ENCODE measurements at regions not wholly inside any gene's neighbourhood (a gene's known extent, or its start where the extent isn't known, plus 50 kb on each side); places are given as distances from the start of the nearest gene placed in this dataset.

DNA sequence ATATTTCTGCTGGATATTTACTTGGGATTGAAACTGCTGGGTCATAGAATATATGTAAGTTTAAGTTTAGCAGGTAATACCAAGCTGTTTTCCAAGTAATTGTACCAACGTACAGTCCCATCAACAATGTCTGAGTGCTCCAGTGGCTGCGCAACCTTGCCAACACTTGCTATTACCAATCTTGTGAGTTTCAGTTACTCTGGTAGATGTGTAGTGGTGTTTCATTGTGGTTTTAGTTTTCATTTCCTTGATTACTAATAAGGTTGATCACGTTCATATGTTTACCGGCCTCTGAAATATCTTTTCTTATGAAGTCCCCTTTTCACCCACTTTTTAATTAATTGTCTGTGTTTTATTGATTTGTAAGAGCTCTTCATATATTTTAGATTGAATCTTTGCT lies 370.6 kb upstream of the CADM1 start:
- Mint-ChIP-seq H3K9me3 (no peaks in the 10 kb centered on the region), H3K4me1 (peaks cover 44% of the 10 kb centered on the region), H3K27ac (peak overlapping the region; percentile 42)

GRCh38 chr11:115873813-115874212 lies 369.6 kb upstream of the CADM1 start:
- no peak overlapping the region for H3K4me3 Mint-ChIP-seq
- peaks cover 8% of the 10 kb centered on the region for H3K27me3 Mint-ChIP-seq
- H3K27ac Mint-ChIP-seq: peak overlapping the region; percentile 56
- ATAC-seq: peak; percentile 51
- H3K36me3 Mint-ChIP-seq: no peaks in the 10 kb centered on the region
- H3K9me3 Mint-ChIP-seq: no peaks in the 10 kb centered on the region
- H3K4me1 Mint-ChIP-seq: peaks cover 50% of the 10 kb centered on the region

More for the DNA sequence above, 370.6 kb upstream of the CADM1 start:
- H3K4me3 Mint-ChIP-seq: no peak overlapping the region
- peak; percentile 55 for ATAC-seq
- H3K36me3 Mint-ChIP-seq: no peaks in the 10 kb centered on the region
- H3K27me3 Mint-ChIP-seq: no peaks in the 10 kb centered on the region

DNA sequence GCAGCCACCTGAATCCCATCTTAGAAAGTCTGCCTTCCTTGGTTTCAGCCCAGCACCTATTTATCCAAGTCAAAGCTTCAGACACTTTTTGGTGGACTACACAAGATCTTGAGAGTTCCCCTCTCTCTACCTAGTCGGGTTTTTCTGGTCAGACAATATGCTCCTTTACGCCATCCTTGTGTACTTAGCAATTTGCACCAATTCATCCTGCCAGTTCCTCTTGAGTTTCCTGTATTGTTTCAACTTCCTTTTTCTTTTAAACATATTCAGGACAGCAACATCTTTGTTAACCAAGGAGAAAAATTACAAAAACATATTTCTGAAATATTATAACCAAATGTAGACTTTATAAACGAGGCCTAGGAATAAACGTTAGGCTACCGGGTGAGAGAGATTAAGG lies 368.2 kb upstream of the CADM1 start:
- no peak for ATAC-seq
- H3K4me1 Mint-ChIP-seq: peaks cover 50% of the 10 kb centered on the region
- no peaks in the 10 kb centered on the region for H3K36me3 Mint-ChIP-seq
- no peaks in the 10 kb centered on the region for H3K9me3 Mint-ChIP-seq
- H3K27ac Mint-ChIP-seq: peak overlapping the region; percentile 3
- peaks cover 8% of the 10 kb centered on the region for H3K27me3 Mint-ChIP-seq
- H3K4me3 Mint-ChIP-seq: no peak overlapping the region

DNA sequence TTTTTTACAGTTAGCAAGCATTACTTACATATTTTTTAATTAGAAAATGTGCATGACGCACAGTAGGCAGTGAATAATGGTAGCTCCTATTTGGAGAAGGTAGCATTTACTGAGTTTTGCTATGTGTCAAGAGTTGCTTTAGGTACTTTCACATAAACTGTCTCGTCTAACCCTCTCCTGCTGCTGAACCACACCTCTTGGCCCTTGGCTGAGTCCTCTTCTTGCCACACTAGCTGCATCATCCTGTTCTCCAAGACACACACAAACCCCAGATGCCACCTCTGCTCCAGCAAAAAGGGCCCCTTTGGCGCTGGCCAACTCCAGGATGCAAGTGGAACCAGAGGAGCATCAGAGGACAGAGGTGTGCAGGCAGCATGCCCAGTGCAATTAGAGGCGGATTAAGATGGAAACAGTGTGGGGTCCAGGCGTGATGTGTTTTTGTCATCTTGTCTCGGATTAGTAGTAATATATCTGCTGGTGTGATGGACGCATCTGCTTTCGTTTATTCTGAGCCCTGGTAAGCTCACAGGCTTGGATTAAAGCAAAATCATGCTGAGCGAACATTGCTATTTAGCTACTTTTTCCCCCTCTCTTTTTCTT lies 367.0 kb upstream of the CADM1 start:
- Mint-ChIP-seq H3K27ac (no peak overlapping the region), H3K9me3 (no peaks in the 10 kb centered on the region), H3K4me1 (peaks cover 50% of the 10 kb centered on the region)

DNA sequence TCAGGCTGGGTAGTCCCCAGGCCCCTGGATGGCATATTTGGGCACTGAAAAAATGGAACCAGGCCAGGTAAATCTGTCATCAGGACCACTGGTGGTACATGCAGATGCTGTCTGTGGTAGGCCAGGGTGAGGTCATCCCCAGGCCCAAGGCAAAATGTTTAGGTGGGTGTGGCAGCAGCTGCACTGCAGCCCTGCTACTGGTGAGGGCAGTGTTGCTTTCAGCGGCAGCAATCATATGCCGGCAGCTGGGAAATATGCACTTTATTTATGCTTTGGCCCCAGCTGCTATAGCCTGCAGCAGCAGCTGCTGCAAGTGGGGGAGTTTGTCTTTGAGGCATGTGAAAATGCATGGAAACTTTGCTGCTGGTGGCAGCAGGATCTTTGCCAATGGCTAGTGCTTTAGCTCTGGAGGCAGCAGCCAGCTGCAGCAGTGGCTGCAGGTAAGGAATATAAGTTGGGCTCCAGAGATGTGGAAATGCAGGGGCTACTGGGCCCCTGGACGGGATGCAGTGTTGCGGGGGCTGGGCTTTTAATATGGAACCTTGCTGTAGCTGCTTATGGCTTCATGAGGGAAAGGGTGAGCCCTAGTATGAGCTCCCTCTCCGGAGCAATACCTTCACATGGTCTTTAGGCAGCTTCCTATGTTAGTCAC lies 365.7 kb upstream of the CADM1 start:
- ATAC-seq: peak; percentile 64
- H3K27ac Mint-ChIP-seq: peak overlapping the region; percentile 17
- H3K4me3 Mint-ChIP-seq: no peak overlapping the region
- H3K4me1 Mint-ChIP-seq: peaks cover 45% of the 10 kb centered on the region
- H3K27me3 Mint-ChIP-seq: peaks cover 8% of the 10 kb centered on the region
- peaks cover 1% of the 10 kb centered on the region for H3K9me3 Mint-ChIP-seq
- H3K36me3 Mint-ChIP-seq: no peaks in the 10 kb centered on the region

More for the DNA sequence above, 367.0 kb upstream of the CADM1 start:
- no peaks in the 10 kb centered on the region for H3K36me3 Mint-ChIP-seq
- no peak for ATAC-seq
- peaks cover 8% of the 10 kb centered on the region for H3K27me3 Mint-ChIP-seq
- H3K4me3 Mint-ChIP-seq: no peak overlapping the region

DNA sequence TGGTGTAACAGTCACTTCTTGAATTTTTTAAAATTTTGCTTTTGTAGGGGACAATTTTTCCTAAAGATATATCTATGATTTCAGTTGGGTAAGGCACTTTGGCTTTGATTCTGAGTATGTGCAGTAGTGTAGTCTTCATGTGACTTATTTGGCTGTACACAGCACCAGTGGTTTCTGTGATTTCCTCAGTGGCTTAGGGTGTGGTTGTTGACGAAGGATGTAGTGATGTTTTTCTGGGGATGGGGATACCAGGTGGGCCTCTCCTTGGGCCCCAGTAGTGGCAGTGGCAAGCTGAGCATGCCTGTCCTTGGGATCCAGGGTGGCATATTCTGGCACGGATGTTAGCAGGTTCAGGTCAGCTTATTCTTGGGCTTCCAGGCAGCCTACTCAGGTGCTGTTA lies 364.9 kb upstream of the CADM1 start:
- Mint-ChIP-seq H3K27me3 (peaks cover 8% of the 10 kb centered on the region), H3K4me3 (no peak overlapping the region), H3K9me3 (peaks cover 2% of the 10 kb centered on the region), H3K4me1 (peaks cover 37% of the 10 kb centered on the region), H3K27ac (no peak overlapping the region), H3K36me3 (no peaks in the 10 kb centered on the region)
- no peak for ATAC-seq

GRCh38 chr11:115860246-115860645 lies 356.0 kb upstream of the CADM1 start:
- Mint-ChIP-seq H3K4me1 (no peaks in the 10 kb centered on the region), H3K9me3 (peaks cover 9% of the 10 kb centered on the region), H3K27me3 (no peaks in the 10 kb centered on the region), H3K27ac (no peak overlapping the region), H3K36me3 (no peaks in the 10 kb centered on the region), H3K4me3 (no peak overlapping the region)
- ATAC-seq: no peak

DNA sequence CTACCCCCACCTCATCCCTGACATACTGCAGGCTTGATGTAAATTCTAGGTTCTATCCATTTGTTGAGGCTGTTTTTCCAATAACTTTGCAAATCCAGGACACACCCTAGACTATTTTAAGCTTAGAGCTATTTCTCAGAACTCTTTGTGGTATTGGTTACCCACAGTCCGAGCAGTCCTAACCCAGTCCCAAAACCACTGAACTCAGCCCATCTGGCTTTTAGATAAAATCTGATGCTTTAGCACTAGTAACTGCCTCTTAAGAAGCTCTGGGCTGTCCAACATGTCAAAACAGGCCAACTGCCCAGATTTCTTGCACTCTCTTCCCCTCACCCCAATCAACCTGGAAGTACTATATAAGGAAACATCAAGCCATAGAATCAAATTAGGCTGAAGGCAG lies 344.4 kb upstream of the CADM1 start:
- H3K9me3 Mint-ChIP-seq: peaks cover 10% of the 10 kb centered on the region
- H3K27me3 Mint-ChIP-seq: peaks cover 23% of the 10 kb centered on the region
- no peaks in the 10 kb centered on the region for H3K4me1 Mint-ChIP-seq
- no peak overlapping the region for H3K4me3 Mint-ChIP-seq
- H3K36me3 Mint-ChIP-seq: peaks cover 6% of the 10 kb centered on the region
- no peak overlapping the region for H3K27ac Mint-ChIP-seq
- ATAC-seq: no peak

DNA sequence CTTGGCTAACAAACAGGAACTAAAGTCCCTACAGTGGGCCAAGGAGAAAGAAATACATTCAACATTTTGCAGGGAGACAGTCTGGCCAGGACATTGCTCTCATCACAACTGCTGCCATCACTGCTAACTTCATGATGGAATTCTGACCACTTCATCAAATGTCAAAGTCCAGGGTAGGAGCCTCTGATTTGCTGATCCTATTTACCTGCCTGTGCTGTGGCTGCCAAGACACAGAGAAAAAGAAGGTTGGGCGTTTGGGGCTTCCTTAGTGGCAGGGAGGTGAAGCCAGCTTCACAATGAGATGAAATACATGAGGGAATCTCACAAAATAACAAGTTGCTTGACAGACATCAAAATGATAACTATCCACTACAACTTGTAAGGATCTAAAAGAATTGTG lies 343.9 kb upstream of the CADM1 start:
- H3K36me3 Mint-ChIP-seq: peaks cover 6% of the 10 kb centered on the region
- H3K4me1 Mint-ChIP-seq: no peaks in the 10 kb centered on the region

GRCh38 chr11:115845872-115846271 lies 341.7 kb upstream of the CADM1 start:
- peaks cover 8% of the 10 kb centered on the region for H3K9me3 Mint-ChIP-seq
- H3K27me3 Mint-ChIP-seq: peaks cover 13% of the 10 kb centered on the region
- no peak for ATAC-seq
- peaks cover 6% of the 10 kb centered on the region for H3K36me3 Mint-ChIP-seq
- no peak overlapping the region for H3K27ac Mint-ChIP-seq
- no peaks in the 10 kb centered on the region for H3K4me1 Mint-ChIP-seq
- H3K4me3 Mint-ChIP-seq: no peak overlapping the region

More for the DNA sequence above, 343.9 kb upstream of the CADM1 start:
- H3K4me3 Mint-ChIP-seq: no peak overlapping the region
- peaks cover 8% of the 10 kb centered on the region for H3K9me3 Mint-ChIP-seq
- H3K27me3 Mint-ChIP-seq: peaks cover 18% of the 10 kb centered on the region
- H3K27ac Mint-ChIP-seq: no peak overlapping the region
- ATAC-seq: no peak

GRCh38 chr11:115843685-115844084 lies 339.5 kb upstream of the CADM1 start:
- Mint-ChIP-seq H3K9me3 (no peaks in the 10 kb centered on the region), H3K36me3 (no peaks in the 10 kb centered on the region), H3K27me3 (no peaks in the 10 kb centered on the region), H3K4me1 (no peaks in the 10 kb centered on the region), H3K4me3 (no peak overlapping the region), H3K27ac (no peak overlapping the region)
- ATAC-seq: no peak

DNA sequence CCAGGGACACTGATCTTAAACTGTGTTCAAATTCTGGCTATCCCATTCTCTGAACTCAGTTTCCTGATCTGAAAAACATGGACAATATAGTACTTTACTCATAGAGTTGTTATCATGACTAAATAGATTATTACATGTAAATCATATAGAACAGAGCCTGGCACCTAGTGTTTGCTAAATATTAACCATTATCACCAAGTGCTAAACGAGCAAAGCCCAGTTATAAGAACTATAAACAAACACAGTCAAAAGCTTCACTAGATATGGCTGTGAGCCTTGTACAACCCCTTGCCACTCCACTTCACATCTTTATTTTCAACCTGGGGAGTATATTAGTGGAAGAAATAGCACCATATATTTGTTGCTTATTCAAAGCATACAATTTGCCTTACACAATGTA lies 338.9 kb upstream of the CADM1 start:
- Mint-ChIP-seq H3K27me3 (no peaks in the 10 kb centered on the region), H3K27ac (no peak overlapping the region), H3K4me1 (no peaks in the 10 kb centered on the region), H3K4me3 (no peak overlapping the region), H3K36me3 (no peaks in the 10 kb centered on the region), H3K9me3 (no peaks in the 10 kb centered on the region)
- ATAC-seq: no peak

DNA sequence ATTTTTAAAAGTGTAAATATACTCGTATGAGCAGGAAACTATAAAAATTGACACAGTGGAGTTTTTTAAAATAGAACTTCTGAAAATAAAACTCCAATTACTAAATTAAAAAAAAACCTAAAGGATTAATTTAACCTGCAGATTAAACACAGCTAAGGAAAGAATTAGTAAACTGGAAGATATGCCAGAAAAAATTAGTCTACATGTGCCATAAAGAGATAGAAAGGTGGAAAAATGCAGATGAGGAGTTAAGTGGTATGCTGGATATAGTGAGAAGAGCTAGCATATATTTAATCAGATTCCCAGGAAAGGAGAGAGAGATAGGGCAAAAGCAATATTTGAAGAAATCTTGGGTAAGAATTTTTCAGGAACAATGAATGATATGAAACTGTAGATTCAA lies 315.8 kb upstream of the CADM1 start:
- Mint-ChIP-seq H3K27me3 (no peaks in the 10 kb centered on the region), H3K4me1 (no peaks in the 10 kb centered on the region), H3K27ac (no peak overlapping the region), H3K4me3 (no peak overlapping the region), H3K9me3 (peaks cover 10% of the 10 kb centered on the region), H3K36me3 (no peaks in the 10 kb centered on the region)
- no peak for ATAC-seq

DNA sequence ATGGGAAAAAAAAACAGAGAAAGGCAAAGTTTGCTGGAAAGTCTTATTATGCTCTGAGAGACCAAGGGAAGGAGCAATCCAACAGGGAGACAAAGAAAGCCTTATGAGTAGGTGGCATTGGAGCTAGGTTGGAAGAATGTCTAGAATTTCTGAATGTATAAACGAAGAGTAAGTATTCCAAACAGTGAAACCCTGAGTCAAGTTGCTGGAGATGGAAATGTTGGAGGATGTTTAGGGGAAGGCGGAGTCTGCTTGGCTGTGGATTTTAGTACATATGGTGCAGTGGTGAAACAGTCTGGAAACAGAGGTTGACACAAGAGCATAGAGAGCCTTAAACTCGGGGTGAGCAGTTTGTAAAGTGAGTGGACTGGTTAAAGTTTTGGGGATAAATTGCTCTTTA lies 314.8 kb upstream of the CADM1 start:
- Mint-ChIP-seq H3K27me3 (no peaks in the 10 kb centered on the region), H3K9me3 (peaks cover 10% of the 10 kb centered on the region), H3K27ac (no peak overlapping the region), H3K4me3 (no peak overlapping the region), H3K36me3 (no peaks in the 10 kb centered on the region), H3K4me1 (no peaks in the 10 kb centered on the region)
- no peak for ATAC-seq

GRCh38 chr11:115817844-115818468 lies 313.7 kb upstream of the CADM1 start:
- no peak for ATAC-seq
- H3K4me1 Mint-ChIP-seq: no peaks in the 10 kb centered on the region
- no peak overlapping the region for H3K27ac Mint-ChIP-seq
- peaks cover 7% of the 10 kb centered on the region for H3K27me3 Mint-ChIP-seq
- no peaks in the 10 kb centered on the region for H3K36me3 Mint-ChIP-seq
- H3K4me3 Mint-ChIP-seq: no peak overlapping the region
- H3K9me3 Mint-ChIP-seq: peaks cover 15% of the 10 kb centered on the region

- Mint-ChIP-seq H3K9me3 (peaks cover 15% of the 10 kb centered on the region), H3K4me3 (no peak overlapping the region), H3K4me1 (no peaks in the 10 kb centered on the region), H3K36me3 (no peaks in the 10 kb centered on the region), H3K27me3 (peaks cover 12% of the 10 kb centered on the region), H3K27ac (no peak overlapping the region)
- no peak for ATAC-seq
These were observed 304.2 kb upstream of the CADM1 start for GRCh38 chr11:115808351-115808940.
